Skeletal muscle tissue (tissue), 3 donors: ENCODE measurements at regions not wholly inside any gene's neighbourhood (a gene's known extent, or its start where the extent isn't known, plus 50 kb on each side); places are given as distances from the start of the nearest gene placed in this dataset.
"Not testable (repeated sequence)": the region's sequence is repeated elsewhere in the genome, so short reads cannot be mapped to it uniquely, and the experiment has no call there.

Source experiments
- H3K27ac ChIP-seq: one replicate; pipeline ENCODE4 v1.7.0; 2013; ENCODE audit warnings: mild to moderate bottlenecking, low read depth, low read length, inconsistent platforms
- H3K27me3 ChIP-seq, 3 donors: one replicate each; pipeline ENCODE4 v1.7.0; 2013; ENCODE audit warnings: low read length in 3 of 3; ENCODE audit not compliant: control insufficient read depth in 3 of 3, insufficient read depth in 3 of 3
- H3K36me3 ChIP-seq, 3 donors: one replicate each; pipeline ENCODE4 v1.7.0; 2013; ENCODE audit warnings: low read length in 3 of 3; ENCODE audit not compliant: control insufficient read depth in 3 of 3, insufficient read depth in 3 of 3
- H3K4me1 ChIP-seq, 3 donors: one replicate each; pipeline ENCODE4 v1.7.0; 2013; ENCODE audit warnings: low read length in 3 of 3, mild to moderate bottlenecking in 3 of 3; ENCODE audit not compliant: control insufficient read depth in 3 of 3, insufficient read depth in 3 of 3
- H3K4me3 ChIP-seq, 3 donors: one replicate each; pipeline ENCODE4 v1.7.0; 2013; ENCODE audit warnings: low read length in 3 of 3
- H3K9ac ChIP-seq, 3 donors: one replicate each; pipeline ENCODE4 v1.7.0; 2013; ENCODE audit warnings: low read length in 3 of 3, mild to moderate bottlenecking in 3 of 3, moderate library complexity in 2 of 3, low read depth in 1 of 3
- H3K9me3 ChIP-seq, 3 donors: one replicate each; pipeline ENCODE4 v1.7.0; 2013; ENCODE audit warnings: low read length in 3 of 3; ENCODE audit not compliant: control insufficient read depth in 3 of 3
- donor health status: Osteomylitis.

- not testable (repeated sequence) for H3K27ac ChIP-seq, H3K4me3 ChIP-seq, H3K36me3 ChIP-seq, H3K4me1 ChIP-seq, H3K27me3 ChIP-seq, H3K9ac ChIP-seq, H3K9me3 ChIP-seq
These were observed 159.7 kb downstream of the TMEM121 start for GRCh38 chr14:105686050-105686449.

- H3K9ac ChIP-seq, H3K27me3 ChIP-seq, H3K4me3 ChIP-seq, H3K4me1 ChIP-seq, H3K36me3 ChIP-seq, H3K27ac ChIP-seq, H3K9me3 ChIP-seq: not testable (repeated sequence)
These were observed 160.2 kb downstream of the TMEM121 start for GRCh38 chr14:105686462-105687170.

DNA sequence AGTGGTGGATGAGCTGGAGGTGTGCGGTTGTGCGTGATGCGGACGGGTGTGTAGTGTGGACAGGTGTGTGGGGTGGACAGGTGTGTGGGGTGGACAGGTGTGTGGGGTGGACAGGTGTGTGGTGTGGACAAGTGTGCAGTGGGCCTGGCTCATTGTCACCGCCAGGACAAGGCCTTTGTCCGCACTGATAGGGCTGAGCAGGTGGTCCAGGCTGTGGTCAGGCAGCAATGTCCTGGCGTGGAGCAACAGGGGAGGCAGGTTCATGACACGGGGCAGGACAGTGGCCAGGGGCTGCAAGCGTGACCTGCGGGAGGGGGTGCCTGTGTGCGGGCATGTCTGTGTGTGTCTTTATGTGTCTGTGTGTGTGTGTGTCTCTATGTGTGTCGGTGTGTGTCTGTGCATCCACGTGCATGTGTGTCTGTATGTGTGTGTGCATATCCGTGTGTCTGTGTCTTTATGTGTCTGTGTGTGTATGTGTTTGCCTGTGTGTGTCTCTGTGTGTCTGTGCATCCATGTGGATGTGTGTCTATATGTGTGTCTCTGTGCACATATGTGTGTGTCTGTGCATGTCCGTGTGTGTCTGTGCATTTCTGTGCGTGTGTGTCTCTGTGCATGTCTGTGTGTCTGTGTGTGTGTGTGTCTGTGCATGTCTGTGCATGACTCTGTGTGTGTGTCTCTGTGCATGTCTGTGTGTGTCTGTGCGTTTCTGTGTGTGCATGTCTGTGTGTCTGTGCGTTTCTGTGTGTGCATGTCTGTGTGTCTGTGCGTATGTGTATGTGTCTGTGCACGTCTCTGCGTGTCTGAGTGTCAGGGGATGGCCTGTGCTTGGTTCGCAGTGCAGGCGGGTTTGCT lies 161.0 kb downstream of the TMEM121 start:
- H3K9me3 ChIP-seq, H3K4me3 ChIP-seq, H3K27me3 ChIP-seq, H3K36me3 ChIP-seq, H3K27ac ChIP-seq, H3K4me1 ChIP-seq, H3K9ac ChIP-seq: not testable (repeated sequence)

DNA sequence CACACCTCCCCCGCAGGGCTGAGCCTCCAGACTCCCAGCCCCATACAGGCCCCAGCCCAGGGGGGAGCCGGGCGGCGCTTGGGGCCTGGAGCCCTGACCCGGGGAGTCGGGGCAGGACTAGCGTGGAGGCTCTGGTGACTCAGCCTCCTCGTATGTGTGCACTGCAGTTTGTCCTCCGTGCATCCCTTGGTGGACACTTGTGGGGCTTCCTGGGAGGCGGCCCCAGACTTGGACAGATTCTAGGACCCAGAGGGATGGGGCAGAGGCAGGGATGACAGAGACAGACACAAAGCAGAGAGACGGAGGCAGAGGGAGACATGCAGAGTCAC lies 161.6 kb downstream of the TMEM121 start:
- H3K9ac ChIP-seq, H3K27ac ChIP-seq, H3K9me3 ChIP-seq, H3K27me3 ChIP-seq, H3K36me3 ChIP-seq, H3K4me1 ChIP-seq, H3K4me3 ChIP-seq: not testable (repeated sequence)

DNA sequence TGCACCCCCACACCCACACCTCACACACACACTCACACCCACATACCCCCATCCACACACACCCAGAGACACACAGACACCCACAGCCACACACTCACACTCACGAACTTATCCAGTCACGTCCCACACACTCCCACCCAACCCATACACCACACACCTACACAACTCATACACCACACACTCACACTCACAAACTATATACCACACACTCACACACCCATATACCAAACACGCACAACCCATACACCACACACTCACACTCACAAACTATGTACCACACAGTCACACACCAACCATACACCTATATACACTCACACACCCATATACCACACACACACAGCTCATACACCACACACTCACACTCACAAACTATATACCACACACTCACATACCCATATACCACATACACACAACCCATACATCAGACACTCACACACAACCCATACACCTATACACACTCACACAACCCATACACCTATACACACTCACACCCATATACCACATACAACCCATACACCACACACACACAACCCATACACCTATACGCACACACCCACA lies 162.4 kb downstream of the TMEM121 start:
- not testable (repeated sequence) for H3K4me3 ChIP-seq, H3K27me3 ChIP-seq, H3K9me3 ChIP-seq, H3K9ac ChIP-seq, H3K27ac ChIP-seq, H3K4me1 ChIP-seq, H3K36me3 ChIP-seq

- H3K27ac ChIP-seq: no peak overlapping the region
These were observed 163.3 kb downstream of the TMEM121 start for GRCh38 chr14:105689722-105690121.

GRCh38 chr14:105690671-105691070 lies 164.3 kb downstream of the TMEM121 start:
- Histone ChIP-seq H3K4me3 (no peak overlapping the region), H3K4me1 (no peaks in the 10 kb centered on the region), H3K27me3 (no peaks in the 10 kb centered on the region), H3K27ac (no peak overlapping the region), H3K36me3 (no peaks in the 10 kb centered on the region), H3K9ac (no peak overlapping the region), H3K9me3 (no peaks in the 10 kb centered on the region)

More at GRCh38 chr14:105689722-105690121, 163.3 kb downstream of the TMEM121 start:
- H3K4me3 ChIP-seq: no peak overlapping the region
- no peaks in the 10 kb centered on the region for H3K36me3 ChIP-seq
- no peaks in the 10 kb centered on the region for H3K4me1 ChIP-seq
- no peaks in the 10 kb centered on the region for H3K27me3 ChIP-seq
- H3K9ac ChIP-seq: no peak overlapping the region
- H3K9me3 ChIP-seq: no peaks in the 10 kb centered on the region

GRCh38 chr14:105691321-105692109 lies 165.1 kb downstream of the TMEM121 start:
- H3K4me3 ChIP-seq, H3K27ac ChIP-seq, H3K36me3 ChIP-seq, H3K9me3 ChIP-seq, H3K27me3 ChIP-seq, H3K4me1 ChIP-seq, H3K9ac ChIP-seq: not testable (repeated sequence)

DNA sequence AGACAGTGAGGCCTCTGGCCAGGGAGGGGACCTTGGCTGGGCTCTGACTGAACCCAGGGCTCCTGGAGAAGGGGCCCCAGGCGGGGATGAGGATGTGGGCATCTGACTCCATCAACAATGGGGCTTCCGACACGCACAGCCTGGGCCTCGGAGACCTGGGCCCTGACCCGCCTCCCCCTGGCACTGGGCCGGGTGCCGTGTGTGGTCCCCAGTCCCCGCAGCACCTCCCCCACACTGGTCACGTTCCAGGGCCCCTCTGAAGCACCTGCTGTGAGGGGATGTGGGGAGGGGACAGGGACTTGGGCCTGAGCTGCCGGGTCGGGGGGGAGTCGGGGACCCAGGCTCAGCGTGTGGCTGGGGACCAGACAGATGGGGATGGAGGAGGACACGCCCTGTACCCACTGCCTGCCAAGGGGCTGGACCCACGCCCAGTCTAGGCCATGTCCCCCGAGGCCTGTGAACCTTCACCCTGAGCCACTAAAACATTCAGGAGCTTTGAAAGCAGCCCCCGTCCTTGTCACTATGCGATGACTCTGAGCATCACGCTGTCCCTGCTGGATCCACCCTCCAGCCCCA lies 165.8 kb downstream of the TMEM121 start:
- H3K4me1 ChIP-seq, H3K4me3 ChIP-seq, H3K27ac ChIP-seq, H3K27me3 ChIP-seq, H3K9ac ChIP-seq, H3K9me3 ChIP-seq, H3K36me3 ChIP-seq: not testable (repeated sequence)
